GM06990 (cell line): ENCODE measurements at regions not wholly inside any gene's neighbourhood (a gene's known extent, or its start where the extent isn't known, plus 50 kb on each side); places are given as distances from the start of the nearest gene placed in this dataset.

Source experiments
- DNase-seq: peaks from one replicate; pipeline ENCODE4 v3.0.0-alpha.2; 2011; ENCODE audit not compliant: insufficient read length; ENCODE audit errors: extremely low read depth
- H3K27me3 ChIP-seq: replicated peaks from 2 replicates; pipeline ENCODE4 v1.6.0; 2011; ENCODE audit warnings: low read length; ENCODE audit not compliant: control insufficient read depth, insufficient read depth
- H3K36me3 ChIP-seq: 2 replicates; pipeline ENCODE4 v1.5.1; 2011; ENCODE audit warnings: low read length; ENCODE audit not compliant: control insufficient read depth, insufficient read depth
- H3K4me3 ChIP-seq: replicated peaks from 2 replicates; pipeline ENCODE4 v1.5.1; 2011; ENCODE audit warnings: low read depth, mild to moderate bottlenecking, control low read depth, low read length
- CTCF ChIP-seq: IDR thresholded peaks from 2 replicates; pipeline ENCODE4 v1.5.1; 2011; ENCODE audit warnings: low read length, control low read depth, mild to moderate bottlenecking, inconsistent platforms; ENCODE audit not compliant: insufficient read depth, poor library complexity, severe bottlenecking

- DNase-seq: no peak
Observed at GRCh38 chr3:118292841-118293240, 741.8 kb downstream of the IGSF11 start.

GRCh38 chr3:118298133-118298532, 736.5 kb downstream of the IGSF11 start:
- H3K36me3 ChIP-seq: no peaks in the 10 kb centered on the region
- H3K27me3 ChIP-seq: no peaks in the 10 kb centered on the region
- no peak overlapping the region for H3K4me3 ChIP-seq
- TF ChIP-seq CTCF: no peak
- DNase-seq: no peak

More at GRCh38 chr3:118292841-118293240, 741.8 kb downstream of the IGSF11 start:
- H3K27me3 ChIP-seq: no peaks in the 10 kb centered on the region
- TF ChIP-seq CTCF: no peak
- no peaks in the 10 kb centered on the region for H3K36me3 ChIP-seq
- no peak overlapping the region for H3K4me3 ChIP-seq

GRCh38 chr3:118304557-118304956, 730.1 kb downstream of the IGSF11 start:
- DNase-seq: no peak
- H3K4me3 ChIP-seq: no peak overlapping the region
- H3K27me3 ChIP-seq: no peaks in the 10 kb centered on the region
- no peaks in the 10 kb centered on the region for H3K36me3 ChIP-seq
- TF ChIP-seq CTCF: no peak

- H3K27me3 ChIP-seq: no peaks in the 10 kb centered on the region
- H3K36me3 ChIP-seq: no peaks in the 10 kb centered on the region
- no peak for DNase-seq
- no peak for TF ChIP-seq CTCF
- no peak overlapping the region for H3K4me3 ChIP-seq
Observed at GRCh38 chr3:118332699-118333098, 701.9 kb downstream of the IGSF11 start.

DNA sequence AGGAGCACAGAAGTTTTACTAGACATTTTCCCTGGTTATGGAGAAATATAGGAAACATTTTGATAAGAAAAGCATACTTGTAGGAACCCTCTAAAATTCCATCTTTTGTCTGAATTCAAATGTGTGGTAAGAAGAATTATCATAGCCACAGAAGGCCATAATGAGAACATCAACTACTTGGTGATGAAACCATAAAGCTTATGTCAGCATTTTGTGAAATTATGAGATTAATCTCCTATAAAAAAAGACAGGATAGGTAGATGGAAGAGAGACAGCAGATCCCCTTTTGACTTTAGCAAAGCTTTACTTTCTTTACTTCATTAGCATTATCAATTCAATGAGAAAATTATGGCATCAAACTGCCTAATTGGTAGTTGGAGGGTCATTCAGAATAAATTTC, 697.0 kb downstream of the IGSF11 start:
- no peak for TF ChIP-seq CTCF
- no peak overlapping the region for H3K4me3 ChIP-seq
- H3K36me3 ChIP-seq: no peaks in the 10 kb centered on the region
- no peaks in the 10 kb centered on the region for H3K27me3 ChIP-seq
- no peak for DNase-seq
